Stimulated activated effector memory CD8-positive, alpha-beta T cell treated with anti-CD3 and anti-CD28 coated beads, Interleukin-12 subunit alpha, Interleukin-12 subunit beta, amount 100 ng/mL, for 72 hours (primary cell): ENCODE measurements at regions not wholly inside any gene's neighbourhood (a gene's known extent, or its start where the extent isn't known, plus 50 kb on each side); places are given as distances from the start of the nearest gene placed in this dataset.
"Not testable (repeated sequence)": the region's sequence is repeated elsewhere in the genome, so short reads cannot be mapped to it uniquely, and the experiment has no call there.

Experiments
- ATAC-seq: fragments of 150-1000 bp; cut with Tn5 transposase; 2 replicates; pipeline ENCODE4 v1.10.0; 2021
- DNase-seq, 2 donors: peaks; one replicate each; pipeline ENCODE4 v3.0.0; 2021 to 2022; ENCODE audit warnings: low spot score in 2 of 2
- H3K27ac Mint-ChIP-seq: one replicate; pipeline ENCODE4 v1.8.0; 2022; ENCODE audit warnings: mild to moderate bottlenecking, mixed read lengths
- H3K36me3 Mint-ChIP-seq: one replicate; pipeline ENCODE4 v1.8.0; 2022; ENCODE audit warnings: mild to moderate bottlenecking, mixed read lengths
- H3K4me1 Mint-ChIP-seq: one replicate; pipeline ENCODE4 v1.8.0; 2022; ENCODE audit warnings: mixed read lengths
- H3K4me3 Mint-ChIP-seq: one replicate; pipeline ENCODE4 v1.8.0; 2022; ENCODE audit warnings: mild to moderate bottlenecking, mixed read lengths
- H3K9me3 Mint-ChIP-seq: one replicate; pipeline ENCODE4 v1.8.0; 2022; ENCODE audit warnings: mixed read lengths

DNA sequence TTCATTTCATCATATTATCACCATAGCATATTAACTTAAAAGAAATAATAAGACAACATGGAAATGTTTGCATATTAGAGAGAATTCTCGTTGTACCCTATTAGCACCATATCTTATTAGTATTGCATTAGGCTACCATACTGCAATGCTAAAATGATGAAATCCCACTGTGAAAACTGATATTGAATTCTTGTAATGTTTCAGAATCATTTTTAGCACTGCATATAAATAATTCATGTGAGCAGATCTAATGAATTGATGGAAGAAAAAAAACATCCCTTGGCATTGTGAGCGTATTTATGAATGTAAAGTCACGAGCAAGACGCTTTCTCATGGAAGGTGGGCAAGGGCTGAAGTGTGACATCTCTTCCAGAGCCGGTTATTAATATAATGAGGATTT is 257.1 kb upstream of the PTBP2 start:
- Mint-ChIP-seq H3K27ac (no peak overlapping the region), H3K4me3 (no peak overlapping the region), H3K4me1 (no peaks in the 10 kb centered on the region), H3K36me3 (no peaks in the 10 kb centered on the region), H3K9me3 (no peaks in the 10 kb centered on the region)
- ATAC-seq (no peak), DNase-seq (no peak)

- Mint-ChIP-seq H3K36me3 (no peaks in the 10 kb centered on the region), H3K9me3 (no peaks in the 10 kb centered on the region), H3K4me3 (no peak overlapping the region), H3K27ac (no peak overlapping the region), H3K4me1 (no peaks in the 10 kb centered on the region)
- DNase-seq (no peak), ATAC-seq (no peak)
Observed at GRCh38 chr1:96464991-96465390, 256.6 kb upstream of the PTBP2 start.

GRCh38 chr1:96465441-96465840 is 256.1 kb upstream of the PTBP2 start:
- H3K4me3 Mint-ChIP-seq = no peak overlapping the region
- H3K36me3 Mint-ChIP-seq = no peaks in the 10 kb centered on the region
- ATAC-seq (no peak), DNase-seq (no peak)
- no peaks in the 10 kb centered on the region for H3K4me1 Mint-ChIP-seq
- H3K9me3 Mint-ChIP-seq = no peaks in the 10 kb centered on the region
- no peak overlapping the region for H3K27ac Mint-ChIP-seq

DNA sequence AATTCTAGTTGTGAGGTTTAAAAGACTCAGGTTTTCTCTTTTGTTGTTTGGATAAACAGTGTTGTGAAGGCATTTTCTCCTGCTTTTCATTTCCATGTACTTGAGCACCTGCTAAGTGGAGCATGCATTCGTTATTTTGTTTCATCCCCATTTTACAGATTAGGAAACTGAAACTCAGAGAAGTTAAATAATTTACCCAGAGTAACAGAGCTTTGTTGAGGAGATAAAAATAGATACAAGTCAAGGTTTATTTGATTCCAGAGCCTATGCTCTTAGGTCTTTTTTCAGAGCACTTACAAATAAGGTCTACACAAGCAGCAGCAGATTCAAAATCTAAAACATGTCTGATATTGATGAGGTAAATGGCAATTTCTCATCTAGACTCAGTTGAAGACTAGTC is 254.7 kb upstream of the PTBP2 start:
- no peak for ATAC-seq
- no peak overlapping the region for H3K27ac Mint-ChIP-seq
- no peaks in the 10 kb centered on the region for H3K4me1 Mint-ChIP-seq

DNA sequence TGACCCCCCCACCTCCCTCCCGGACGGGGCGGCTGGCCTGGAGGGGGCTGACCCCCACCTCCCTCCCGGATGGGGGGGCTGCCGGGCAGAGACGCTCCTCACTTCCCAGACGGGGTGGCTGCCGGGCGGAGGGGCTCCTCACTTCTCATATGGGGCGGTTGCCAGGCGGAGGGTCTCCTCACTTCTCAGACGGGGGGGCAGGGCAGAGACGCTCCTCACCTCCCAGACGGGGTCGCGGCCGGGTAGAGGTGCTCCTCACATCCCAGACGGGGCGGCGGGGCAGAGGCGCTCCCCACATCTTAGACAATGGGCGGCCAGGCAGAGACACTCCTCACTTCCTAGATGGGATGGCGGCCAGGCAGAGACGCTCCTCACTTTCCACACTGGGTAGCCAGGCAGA is 251.9 kb upstream of the PTBP2 start:
- not testable (repeated sequence) for H3K4me1 Mint-ChIP-seq, H3K9me3 Mint-ChIP-seq, ATAC-seq, H3K27ac Mint-ChIP-seq, DNase-seq, H3K4me3 Mint-ChIP-seq, H3K36me3 Mint-ChIP-seq

More for the DNA sequence above, 254.7 kb upstream of the PTBP2 start:
- DNase-seq = no peak
- H3K9me3 Mint-ChIP-seq = no peaks in the 10 kb centered on the region
- no peak overlapping the region for H3K4me3 Mint-ChIP-seq
- H3K36me3 Mint-ChIP-seq = no peaks in the 10 kb centered on the region

- no peaks in the 10 kb centered on the region for H3K4me1 Mint-ChIP-seq
- no peak overlapping the region for H3K4me3 Mint-ChIP-seq
- DNase-seq (no peak), ATAC-seq (no peak)
- peaks cover 2% of the 10 kb centered on the region for H3K9me3 Mint-ChIP-seq
- H3K27ac Mint-ChIP-seq = no peak overlapping the region
- H3K36me3 Mint-ChIP-seq = no peaks in the 10 kb centered on the region
Observed at GRCh38 chr1:96472471-96472870, 249.1 kb upstream of the PTBP2 start.

DNA sequence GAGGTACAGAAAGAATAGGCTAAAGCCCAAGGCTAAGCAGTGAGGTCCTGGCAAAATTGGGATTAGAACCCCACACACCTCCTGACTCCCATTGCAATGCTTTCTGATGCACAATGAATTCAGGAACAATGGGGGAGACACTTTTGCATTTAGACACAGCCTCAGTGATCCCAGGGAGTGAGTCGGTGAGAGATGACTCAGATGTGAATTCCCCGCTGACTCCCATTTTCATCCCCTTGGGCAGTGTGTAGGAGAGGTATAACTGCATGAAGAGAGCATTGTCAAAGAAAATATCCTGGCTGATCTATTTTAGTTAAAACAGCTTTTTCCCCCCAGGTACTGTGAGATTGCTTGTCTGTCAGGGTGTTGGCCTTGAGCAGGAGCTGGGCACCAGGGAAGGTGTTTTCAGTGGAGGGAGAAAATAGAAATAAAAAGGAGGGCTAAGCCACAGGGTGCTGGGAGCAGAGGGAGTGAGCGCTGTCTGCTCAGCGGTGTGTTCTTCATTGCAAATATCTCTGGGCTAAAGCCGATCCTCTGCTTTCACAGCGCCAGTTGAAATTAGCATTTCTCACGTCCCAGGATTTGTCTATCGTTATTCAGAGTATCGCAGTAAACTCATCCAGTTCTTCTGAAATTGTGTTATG is 247.7 kb upstream of the PTBP2 start:
- Mint-ChIP-seq H3K4me3 (no peak overlapping the region), H3K27ac (no peak overlapping the region), H3K36me3 (no peaks in the 10 kb centered on the region), H3K9me3 (peaks cover 2% of the 10 kb centered on the region), H3K4me1 (no peaks in the 10 kb centered on the region)
- DNase-seq (no peak), ATAC-seq (no peak)

DNA sequence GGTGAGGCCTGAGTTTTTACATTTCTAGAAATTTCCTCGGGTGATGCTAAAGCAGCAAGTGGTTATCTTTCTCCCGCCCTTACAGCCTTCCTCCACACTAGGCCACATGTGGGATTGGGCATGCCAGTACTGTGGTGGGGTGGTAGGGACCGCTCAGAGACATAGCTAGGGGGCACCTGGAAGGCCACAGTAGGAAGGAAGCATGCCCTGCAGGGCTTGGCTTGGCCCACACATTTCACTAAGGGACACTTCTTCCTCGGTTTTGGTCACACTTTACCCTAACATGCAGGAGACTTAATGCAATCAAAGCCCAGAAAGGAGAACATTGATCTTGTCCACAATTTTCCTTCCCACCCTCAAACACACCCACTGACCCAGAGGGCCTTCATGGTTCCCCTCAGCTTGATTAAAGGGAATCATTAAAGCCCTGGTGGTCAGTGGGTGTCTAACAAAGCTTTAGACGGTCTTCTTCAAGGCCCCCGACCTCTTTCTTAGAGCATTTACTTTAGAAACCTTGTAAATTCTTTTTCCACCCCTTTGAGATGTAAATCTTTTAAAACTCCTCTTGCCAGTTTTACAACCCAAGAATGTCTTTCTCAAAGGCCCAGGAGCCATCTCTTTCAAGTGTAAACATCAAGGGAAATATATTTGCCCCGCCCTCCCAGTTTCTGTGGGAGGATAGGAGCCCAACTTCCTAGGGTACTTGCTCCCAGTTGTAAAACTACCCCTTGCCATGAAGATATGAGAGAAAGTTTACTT is 246.4 kb upstream of the PTBP2 start:
- no peaks in the 10 kb centered on the region for H3K36me3 Mint-ChIP-seq
- peak; percentile 13 for ATAC-seq
- H3K4me1 Mint-ChIP-seq = no peaks in the 10 kb centered on the region
- DNase-seq = no peak
- no peak overlapping the region for H3K4me3 Mint-ChIP-seq
- peaks cover 2% of the 10 kb centered on the region for H3K9me3 Mint-ChIP-seq
- H3K27ac Mint-ChIP-seq = no peak overlapping the region

GRCh38 chr1:96475903-96476302 is 245.7 kb upstream of the PTBP2 start:
- no peak overlapping the region for H3K4me3 Mint-ChIP-seq
- no peak for ATAC-seq
- peaks cover 2% of the 10 kb centered on the region for H3K9me3 Mint-ChIP-seq
- no peak for DNase-seq
- no peaks in the 10 kb centered on the region for H3K36me3 Mint-ChIP-seq
- H3K4me1 Mint-ChIP-seq = no peaks in the 10 kb centered on the region
- no peak overlapping the region for H3K27ac Mint-ChIP-seq

- DNase-seq = no peak
- no peaks in the 10 kb centered on the region for H3K4me1 Mint-ChIP-seq
- no peak overlapping the region for H3K27ac Mint-ChIP-seq
- no peak overlapping the region for H3K4me3 Mint-ChIP-seq
- no peaks in the 10 kb centered on the region for H3K36me3 Mint-ChIP-seq
- ATAC-seq = no peak
- peaks cover 2% of the 10 kb centered on the region for H3K9me3 Mint-ChIP-seq
Observed at GRCh38 chr1:96478228-96478627, 243.4 kb upstream of the PTBP2 start.

GRCh38 chr1:96481409-96481808 is 240.2 kb upstream of the PTBP2 start:
- no peak overlapping the region for H3K27ac Mint-ChIP-seq
- no peak overlapping the region for H3K4me3 Mint-ChIP-seq
- ATAC-seq (no peak), DNase-seq (no peak)
- no peaks in the 10 kb centered on the region for H3K4me1 Mint-ChIP-seq
- H3K36me3 Mint-ChIP-seq = no peaks in the 10 kb centered on the region
- H3K9me3 Mint-ChIP-seq = no peaks in the 10 kb centered on the region

DNA sequence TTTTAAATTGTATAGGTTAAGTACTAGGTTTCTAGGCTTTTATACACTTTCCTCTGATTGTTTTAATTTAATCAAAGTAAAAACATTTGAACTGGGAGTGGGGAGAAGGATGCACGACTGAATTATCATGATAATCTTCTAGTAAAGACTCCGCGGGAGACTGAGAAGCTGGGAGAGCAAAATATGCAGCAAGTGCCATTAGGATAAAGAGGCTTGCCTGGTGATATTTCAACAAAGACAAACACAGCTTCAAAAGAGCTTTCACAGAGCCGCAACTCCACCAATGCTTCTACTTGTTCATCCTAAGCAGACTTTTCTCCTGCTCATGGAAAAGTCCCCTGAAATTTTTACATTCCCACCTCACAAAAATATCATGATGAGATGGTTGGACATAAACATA is 239.0 kb upstream of the PTBP2 start:
- no peaks in the 10 kb centered on the region for H3K36me3 Mint-ChIP-seq
- H3K9me3 Mint-ChIP-seq = no peaks in the 10 kb centered on the region
- no peak overlapping the region for H3K4me3 Mint-ChIP-seq
- no peak overlapping the region for H3K27ac Mint-ChIP-seq
- ATAC-seq = no peak
- no peaks in the 10 kb centered on the region for H3K4me1 Mint-ChIP-seq
- DNase-seq = no peak

- H3K9me3 Mint-ChIP-seq = no peaks in the 10 kb centered on the region
- DNase-seq (no peak), ATAC-seq (no peak)
- no peaks in the 10 kb centered on the region for H3K4me1 Mint-ChIP-seq
- no peak overlapping the region for H3K27ac Mint-ChIP-seq
- H3K36me3 Mint-ChIP-seq = no peaks in the 10 kb centered on the region
- H3K4me3 Mint-ChIP-seq = no peak overlapping the region
Observed at GRCh38 chr1:96487394-96487793, 234.2 kb upstream of the PTBP2 start.

GRCh38 chr1:96487971-96488370 is 233.6 kb upstream of the PTBP2 start:
- Mint-ChIP-seq H3K4me3 (no peak overlapping the region), H3K4me1 (no peaks in the 10 kb centered on the region), H3K27ac (no peak overlapping the region), H3K9me3 (no peaks in the 10 kb centered on the region), H3K36me3 (no peaks in the 10 kb centered on the region)
- ATAC-seq (no peak), DNase-seq (no peak)

GRCh38 chr1:96488777-96489176 is 232.8 kb upstream of the PTBP2 start:
- Mint-ChIP-seq H3K9me3 (no peaks in the 10 kb centered on the region), H3K27ac (no peak overlapping the region), H3K4me1 (no peaks in the 10 kb centered on the region), H3K36me3 (no peaks in the 10 kb centered on the region), H3K4me3 (no peak overlapping the region)
- DNase-seq = no peak
- ATAC-seq = no peak

GRCh38 chr1:96492236-96492635 is 229.3 kb upstream of the PTBP2 start:
- no peak overlapping the region for H3K4me3 Mint-ChIP-seq
- DNase-seq = no peak
- no peak overlapping the region for H3K27ac Mint-ChIP-seq
- ATAC-seq = no peak
- no peaks in the 10 kb centered on the region for H3K36me3 Mint-ChIP-seq
- H3K4me1 Mint-ChIP-seq = no peaks in the 10 kb centered on the region
- no peaks in the 10 kb centered on the region for H3K9me3 Mint-ChIP-seq
